ENCODE measurements at regions not wholly inside any gene's neighbourhood (a gene's known extent, or its start where the extent isn't known, plus 50 kb on each side); places are given as distances from the start of the nearest gene placed in this dataset.

DNA sequence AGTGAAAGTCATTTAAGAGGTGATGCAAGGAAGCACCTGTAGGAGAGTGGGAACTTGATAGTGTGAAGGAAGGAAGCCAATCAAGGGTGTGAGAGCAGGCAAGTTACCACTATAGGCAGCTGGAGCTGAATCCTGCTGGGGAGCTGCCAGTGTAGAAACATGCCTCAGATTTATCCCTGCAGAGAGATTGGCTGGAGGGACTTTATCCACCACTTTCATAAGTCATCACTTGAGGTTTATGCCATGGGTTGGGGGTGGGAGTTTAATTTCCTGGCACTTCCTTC, 443.6 kb downstream of the PLPP3 start:
- no peaks in the 10 kb centered on the region for H3F3A ChIP-seq (ENCODE audit: low read depth)
- no peak overlapping the region for H2AFZ ChIP-seq (ENCODE audit: low read length)
- H3K9me3 ChIP-seq (ENCODE audit: insufficient read depth, low read depth, low read length), result no peaks in the 10 kb centered on the region
- TF ChIP-seq EZH2phosphoT487 (IDR thresholded peaks at IDR 0.05; ENCODE audit: borderline replicate concordance), result no peak
- TF ChIP-seq, protein P1, sequence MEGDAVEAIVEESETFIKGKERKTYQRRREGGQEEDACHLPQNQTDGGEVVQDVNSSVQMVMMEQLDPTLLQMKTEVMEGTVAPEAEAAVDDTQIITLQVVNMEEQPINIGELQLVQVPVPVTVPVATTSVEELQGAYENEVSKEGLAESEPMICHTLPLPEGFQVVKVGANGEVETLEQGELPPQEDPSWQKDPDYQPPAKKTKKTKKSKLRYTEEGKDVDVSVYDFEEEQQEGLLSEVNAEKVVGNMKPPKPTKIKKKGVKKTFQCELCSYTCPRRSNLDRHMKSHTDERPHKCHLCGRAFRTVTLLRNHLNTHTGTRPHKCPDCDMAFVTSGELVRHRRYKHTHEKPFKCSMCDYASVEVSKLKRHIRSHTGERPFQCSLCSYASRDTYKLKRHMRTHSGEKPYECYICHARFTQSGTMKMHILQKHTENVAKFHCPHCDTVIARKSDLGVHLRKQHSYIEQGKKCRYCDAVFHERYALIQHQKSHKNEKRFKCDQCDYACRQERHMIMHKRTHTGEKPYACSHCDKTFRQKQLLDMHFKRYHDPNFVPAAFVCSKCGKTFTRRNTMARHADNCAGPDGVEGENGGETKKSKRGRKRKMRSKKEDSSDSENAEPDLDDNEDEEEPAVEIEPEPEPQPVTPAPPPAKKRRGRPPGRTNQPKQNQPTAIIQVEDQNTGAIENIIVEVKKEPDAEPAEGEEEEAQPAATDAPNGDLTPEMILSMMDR (conservative IDR thresholded peaks at IDR 0.05; ENCODE audit: low read length), result no peak
- H3K4me2 ChIP-seq (ENCODE audit: low read depth, low read length, poor library complexity, severe bottlenecking), result no peak overlapping the region
- H3K27me3 ChIP-seq (ENCODE audit: insufficient read depth, low read length, poor library complexity, severe bottlenecking), result no peaks in the 10 kb centered on the region
- no peak overlapping the region for H3K9ac ChIP-seq (ENCODE audit: low read depth, low read length, poor library complexity, severe bottlenecking)
- H3K4me3 ChIP-seq (ENCODE audit: low read length, poor library complexity, severe bottlenecking), result no peak overlapping the region
- no peaks in the 10 kb centered on the region for H3K79me2 ChIP-seq (ENCODE audit: insufficient read depth, low read length)
- H3K4me1 ChIP-seq (ENCODE audit: insufficient read depth, low read length, poor library complexity, severe bottlenecking), result no peaks in the 10 kb centered on the region
- H3K9me2 ChIP-seq (replicated peaks; ENCODE audit: low read depth, low read length), result no peaks in the 10 kb centered on the region
- H4K20me1 ChIP-seq (ENCODE audit: insufficient read depth, low read length, poor library complexity, severe bottlenecking), result no peaks in the 10 kb centered on the region
- no peaks in the 10 kb centered on the region for H3K36me3 ChIP-seq (ENCODE audit: insufficient read depth, low read length)

DNA sequence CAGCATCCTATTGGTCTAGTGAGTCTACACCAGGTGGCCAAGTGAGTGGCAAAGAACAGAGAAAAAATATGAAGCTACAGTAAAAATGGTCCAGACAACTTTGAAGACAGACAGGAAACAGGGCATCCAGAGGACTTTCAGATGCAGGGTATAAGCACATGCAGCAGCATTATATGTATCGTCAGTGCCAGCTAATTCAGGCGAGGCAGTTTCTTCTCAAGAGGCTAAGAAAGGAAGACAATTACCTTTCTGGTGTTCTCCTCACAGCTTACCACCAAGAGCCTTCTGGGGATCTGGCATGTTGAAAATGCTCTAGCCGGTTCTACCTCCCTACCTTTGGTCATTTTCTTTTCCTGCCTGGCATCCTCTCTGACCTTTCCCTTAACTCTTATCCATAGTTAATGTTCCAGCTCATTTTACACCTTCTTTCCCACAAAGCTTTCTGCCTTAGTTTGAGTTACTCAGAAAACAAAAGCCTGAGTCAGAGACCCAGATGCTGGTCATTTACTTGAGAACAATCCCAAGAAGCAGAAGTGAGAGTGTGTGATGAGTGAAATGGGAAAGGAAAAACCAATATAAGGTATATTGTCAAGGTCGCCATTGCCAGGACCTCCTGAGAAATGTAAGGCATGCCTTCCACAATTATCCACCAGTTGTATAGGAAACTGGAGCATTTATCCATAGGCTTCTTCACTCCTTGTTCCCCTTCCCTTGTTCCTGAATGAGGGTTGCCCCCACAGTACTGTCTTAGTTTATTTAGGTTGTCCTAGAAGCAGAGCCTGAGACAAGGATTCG, 444.1 kb downstream of the PLPP3 start:
- H3K9me3 ChIP-seq (ENCODE audit: insufficient read depth, low read depth, low read length), result no peaks in the 10 kb centered on the region
- no peak overlapping the region for H3K4me2 ChIP-seq (ENCODE audit: low read depth, low read length, poor library complexity, severe bottlenecking)
- no peaks in the 10 kb centered on the region for H3K79me2 ChIP-seq (ENCODE audit: insufficient read depth, low read length)
- H3K36me3 ChIP-seq (ENCODE audit: insufficient read depth, low read length), result no peaks in the 10 kb centered on the region
- H4K20me1 ChIP-seq (ENCODE audit: insufficient read depth, low read length, poor library complexity, severe bottlenecking), result no peaks in the 10 kb centered on the region
- no peaks in the 10 kb centered on the region for H3K9me2 ChIP-seq (replicated peaks; ENCODE audit: low read depth, low read length)
- no peak overlapping the region for H2AFZ ChIP-seq (ENCODE audit: low read length)
- TF ChIP-seq EZH2phosphoT487 (IDR thresholded peaks at IDR 0.05; ENCODE audit: borderline replicate concordance), result no peak
- TF ChIP-seq, protein P1 (conservative IDR thresholded peaks at IDR 0.05; ENCODE audit: low read length), result no peak
- no peak overlapping the region for H3K9ac ChIP-seq (ENCODE audit: low read depth, low read length, poor library complexity, severe bottlenecking)
- no peaks in the 10 kb centered on the region for H3F3A ChIP-seq (ENCODE audit: low read depth)
- no peaks in the 10 kb centered on the region for H3K4me1 ChIP-seq (ENCODE audit: insufficient read depth, low read length, poor library complexity, severe bottlenecking)
- H3K27me3 ChIP-seq (ENCODE audit: insufficient read depth, low read length, poor library complexity, severe bottlenecking), result no peaks in the 10 kb centered on the region
- H3K4me3 ChIP-seq (ENCODE audit: low read length, poor library complexity, severe bottlenecking), result no peak overlapping the region

DNA sequence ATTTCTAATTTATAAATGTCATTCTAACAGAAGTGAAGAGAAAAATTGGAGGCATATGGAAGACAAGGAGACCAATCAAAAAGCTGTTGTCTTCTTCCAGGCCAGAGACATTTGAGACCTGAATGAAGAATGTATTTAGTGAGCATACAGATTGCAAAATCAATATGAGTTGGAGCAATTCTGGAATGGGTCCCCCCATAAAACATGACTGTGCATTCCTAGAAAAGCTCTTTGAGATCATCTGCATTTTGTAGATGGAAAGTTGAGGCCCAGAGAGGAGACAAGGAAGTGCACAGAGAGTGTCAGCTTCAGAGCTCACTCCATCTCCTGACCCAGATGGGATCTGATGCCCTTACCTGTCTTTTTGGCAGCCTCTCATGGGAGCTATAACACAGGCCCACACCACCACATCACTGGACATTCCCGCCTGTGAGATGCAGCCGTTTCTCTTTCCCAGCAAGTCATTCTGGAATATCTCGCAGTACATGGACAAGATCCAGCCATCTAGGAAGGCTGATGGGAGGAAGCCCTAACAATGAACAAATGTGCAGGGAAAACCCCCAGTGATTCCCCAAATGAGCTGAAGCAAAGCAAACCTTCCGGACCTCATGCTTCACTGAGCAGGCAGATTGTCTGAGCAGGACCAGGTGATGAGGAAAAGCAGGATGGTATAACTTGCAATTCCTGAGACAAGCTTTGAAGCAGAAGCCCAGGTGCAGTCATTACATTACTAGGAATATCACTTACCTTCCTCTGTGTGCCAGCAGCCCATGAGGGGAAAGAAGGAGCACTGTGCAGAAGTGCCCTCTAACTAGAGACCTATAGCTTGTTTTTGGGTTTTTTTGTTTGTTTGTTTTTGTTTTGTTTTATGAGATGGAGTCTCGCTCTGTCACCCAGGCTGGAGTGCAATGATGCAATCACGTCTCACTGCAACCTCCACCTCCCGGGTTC, 445.6 kb downstream of the PLPP3 start:
- Histone ChIP-seq H3F3A (ENCODE audit: low read depth) (no peaks in the 10 kb centered on the region), H3K4me2 (ENCODE audit: low read depth, low read length, poor library complexity, severe bottlenecking) (no peak overlapping the region), H3K9ac (ENCODE audit: low read depth, low read length, poor library complexity, severe bottlenecking) (no peak overlapping the region), H3K4me1 (ENCODE audit: insufficient read depth, low read length, poor library complexity, severe bottlenecking) (no peaks in the 10 kb centered on the region), H3K27me3 (ENCODE audit: insufficient read depth, low read length, poor library complexity, severe bottlenecking) (no peaks in the 10 kb centered on the region), H3K9me3 (ENCODE audit: insufficient read depth, low read depth, low read length) (no peaks in the 10 kb centered on the region), H2AFZ (ENCODE audit: low read length) (no peak overlapping the region), H4K20me1 (ENCODE audit: insufficient read depth, low read length, poor library complexity, severe bottlenecking) (no peaks in the 10 kb centered on the region), H3K79me2 (ENCODE audit: insufficient read depth, low read length) (no peaks in the 10 kb centered on the region), H3K36me3 (ENCODE audit: insufficient read depth, low read length) (no peaks in the 10 kb centered on the region), H3K9me2 (replicated peaks; ENCODE audit: low read depth, low read length) (no peaks in the 10 kb centered on the region), H3K4me3 (ENCODE audit: low read length, poor library complexity, severe bottlenecking) (no peak overlapping the region)
- TF ChIP-seq EZH2phosphoT487 (IDR thresholded peaks at IDR 0.05; ENCODE audit: borderline replicate concordance), result no peak
- TF ChIP-seq, protein P1 (conservative IDR thresholded peaks at IDR 0.05; ENCODE audit: low read length), result no peak

Measured in Loucy (cell line).